HG02973 (cell line): ENCODE measurements at regions not wholly inside any gene's neighbourhood (a gene's known extent, or its start where the extent isn't known, plus 50 kb on each side); places are given as distances from the start of the nearest gene placed in this dataset.
"Not testable (repeated sequence)": the region's sequence is repeated elsewhere in the genome, so short reads cannot be mapped to it uniquely, and the experiment has no call there.

Experiments
- ATAC-seq: cut with Tn5 transposase; IDR thresholded peaks from one replicate; pipeline ENCODE4 v1.9.1; 2021; ENCODE audit warnings: moderate library complexity; ENCODE audit not compliant: unreplicated experiment

DNA sequence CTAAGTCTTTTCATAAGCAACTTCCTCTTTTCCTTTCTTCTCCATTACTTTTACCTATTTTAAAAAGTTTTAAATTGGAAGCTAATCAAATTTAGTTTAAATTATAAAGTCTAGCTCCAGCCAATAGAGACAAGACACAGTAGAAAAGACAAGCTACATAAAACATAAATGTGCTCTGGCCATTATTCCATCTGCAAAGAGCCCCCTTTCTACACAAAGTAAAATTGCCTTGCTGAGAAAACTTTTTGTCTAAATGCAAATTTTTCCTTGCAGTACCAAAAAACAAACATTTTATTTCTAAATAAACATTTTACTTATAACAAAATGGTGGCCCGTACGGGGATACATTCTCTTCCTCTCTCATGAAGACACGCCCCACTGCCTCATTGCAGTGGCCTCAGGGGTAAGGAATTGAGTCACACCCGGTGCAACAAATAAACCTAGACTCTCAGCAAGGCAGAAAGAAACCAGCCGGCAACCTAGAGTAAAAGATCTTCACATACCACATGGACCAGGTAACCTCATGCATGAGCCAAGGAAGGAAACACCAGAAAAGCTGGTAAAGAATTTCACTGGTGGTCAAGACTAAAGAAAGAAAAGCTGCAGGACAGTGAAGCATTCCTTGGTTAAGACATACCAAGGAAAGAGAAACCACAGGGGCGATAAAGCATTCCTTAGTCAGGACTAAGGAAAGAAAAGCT lies 71.6 kb upstream of the ZNF746 start:
- no peak for ATAC-seq

DNA sequence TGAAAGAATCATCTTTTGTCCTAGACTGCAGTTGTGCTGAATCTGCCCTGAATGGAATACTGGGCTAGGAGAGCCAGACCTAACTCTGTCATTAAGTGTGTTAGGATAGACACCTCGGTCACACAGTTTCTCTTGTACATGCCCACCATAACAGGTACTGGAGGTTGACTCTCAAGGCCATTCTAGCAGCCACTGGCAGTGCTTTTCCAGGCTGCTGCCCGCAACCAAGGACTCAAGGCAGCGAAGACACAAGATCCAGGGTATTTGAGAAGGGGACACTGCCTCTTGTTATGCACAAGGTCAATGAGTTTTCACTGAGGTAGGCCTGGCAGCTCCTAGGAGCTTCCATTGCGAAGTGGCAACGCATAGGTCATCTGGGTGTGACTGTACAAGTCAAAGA lies 70.6 kb upstream of the ZNF746 start:
- no peak for ATAC-seq

DNA sequence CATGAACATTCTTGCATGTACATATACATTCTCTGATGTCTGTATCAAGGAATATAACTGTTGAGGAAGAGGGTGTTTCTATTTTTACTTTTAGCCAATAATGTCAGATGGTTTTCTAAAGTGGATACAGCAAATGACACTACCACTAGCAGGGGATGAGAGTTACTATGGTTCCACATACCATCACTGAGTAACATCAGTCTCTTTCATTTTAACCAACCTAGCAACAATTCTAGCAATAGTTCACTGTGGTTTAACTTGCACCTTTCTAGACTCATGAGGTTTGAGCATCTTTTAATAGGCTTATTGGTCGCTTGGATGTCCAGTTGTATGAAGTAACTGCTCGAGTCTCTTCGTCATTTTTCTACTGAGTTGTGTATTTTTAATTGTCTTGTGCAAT lies 68.5 kb upstream of the ZNF746 start:
- no peak for ATAC-seq

DNA sequence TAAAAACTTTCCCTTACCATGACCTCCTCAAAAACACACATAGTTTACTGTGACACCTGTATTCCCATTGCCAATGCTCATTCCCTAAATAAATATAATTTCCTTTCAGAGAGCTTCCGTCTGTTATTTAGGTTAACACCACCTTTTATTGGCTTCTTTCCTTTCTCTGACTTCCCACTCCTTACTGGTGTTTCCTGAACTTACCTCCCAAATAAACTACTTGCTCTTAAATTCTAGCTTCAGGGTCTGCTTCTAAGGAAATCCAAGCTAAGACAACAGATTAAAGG lies 67.4 kb upstream of the ZNF746 start:
- no peak for ATAC-seq

DNA sequence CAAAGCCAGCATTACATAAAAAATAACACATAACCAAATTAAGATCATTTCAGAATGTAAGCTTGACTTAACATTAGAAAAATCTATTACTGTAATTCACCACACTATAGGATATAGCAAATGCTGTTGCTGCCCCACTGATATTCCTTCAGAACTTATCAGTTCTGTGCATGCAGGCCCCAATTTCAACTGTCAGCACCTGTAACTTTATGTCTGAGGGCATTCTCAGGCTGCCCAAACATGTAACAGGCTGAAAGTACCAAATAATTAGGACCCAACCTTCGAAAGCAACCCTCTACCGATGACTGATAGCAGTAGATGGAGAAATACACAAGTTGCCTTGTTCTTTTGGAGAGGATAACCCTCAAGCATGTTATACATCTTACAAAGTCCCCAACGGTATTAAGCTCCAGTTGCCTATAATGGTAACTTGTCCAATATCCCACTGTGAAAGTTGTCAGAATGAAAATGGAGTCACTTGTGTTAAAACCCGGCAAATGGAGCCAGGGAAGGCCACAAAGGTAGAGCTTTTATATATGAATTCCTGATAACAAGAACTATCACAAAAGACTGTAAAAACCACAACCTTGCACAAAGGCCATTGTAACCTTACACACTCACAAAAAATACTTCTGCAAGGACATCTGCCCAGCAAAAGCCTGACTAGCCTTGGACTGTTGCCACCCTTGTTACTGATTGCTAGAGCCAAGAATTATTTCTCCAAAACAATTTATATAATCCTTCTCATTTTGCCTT lies 66.9 kb upstream of the ZNF746 start:
- ATAC-seq: no peak

DNA sequence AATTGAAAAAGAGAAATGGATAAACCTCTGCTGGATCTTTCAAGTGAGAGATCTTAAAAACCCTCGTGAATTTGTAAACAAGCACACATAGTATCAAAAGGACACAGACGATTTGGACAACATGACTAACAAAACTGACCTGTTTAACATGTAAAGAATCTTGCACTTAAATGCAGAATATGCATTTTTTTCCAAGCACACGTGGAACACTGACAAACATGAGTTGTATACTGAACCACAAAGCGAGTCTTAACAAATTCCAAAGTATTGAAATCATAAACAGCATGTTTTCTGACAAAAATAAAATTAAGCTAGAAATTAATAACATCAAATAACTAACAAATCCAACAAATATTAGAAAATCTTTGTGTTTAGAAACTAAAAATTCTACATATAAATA lies 65.0 kb upstream of the ZNF746 start:
- no peak for ATAC-seq

DNA sequence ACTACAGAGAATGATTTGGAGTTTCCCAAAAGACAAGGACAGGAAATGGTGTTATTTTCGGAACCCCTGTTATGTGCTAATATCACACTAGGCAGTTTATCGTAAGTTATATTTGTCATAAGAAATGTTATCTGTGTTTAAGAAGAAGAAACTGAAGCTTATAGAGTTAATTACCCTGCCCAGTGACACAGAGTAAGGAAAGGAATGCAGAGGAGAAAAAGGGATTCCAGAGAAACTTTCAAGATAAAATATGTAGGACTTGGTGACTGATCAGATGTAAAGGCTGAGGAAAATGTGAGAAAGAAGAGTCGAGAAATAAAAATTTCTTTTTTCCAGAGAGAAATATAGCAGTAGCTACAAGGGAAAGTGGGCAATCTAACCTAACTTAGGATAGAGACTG lies 63.5 kb upstream of the ZNF746 start:
- no peak for ATAC-seq

DNA sequence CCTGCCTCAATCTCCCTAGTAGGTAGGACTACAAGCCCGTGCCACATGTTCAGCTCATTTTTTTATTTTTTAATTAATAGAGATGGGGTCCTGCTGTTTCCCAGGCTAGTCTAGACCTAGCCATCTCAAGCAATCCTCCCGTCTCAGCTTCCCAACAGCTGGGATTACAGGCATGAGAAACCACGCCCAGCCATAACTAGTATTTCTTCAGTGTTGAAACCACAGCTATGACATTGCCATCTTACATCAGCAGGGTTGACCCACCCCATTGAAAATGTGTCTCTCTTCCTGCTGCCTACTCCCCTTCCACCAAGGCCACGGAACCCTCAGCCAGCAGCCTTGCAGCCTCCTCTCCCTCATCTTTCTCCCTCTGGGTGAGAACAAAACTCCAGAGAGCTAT lies 62.1 kb upstream of the ZNF746 start:
- ATAC-seq: no peak

DNA sequence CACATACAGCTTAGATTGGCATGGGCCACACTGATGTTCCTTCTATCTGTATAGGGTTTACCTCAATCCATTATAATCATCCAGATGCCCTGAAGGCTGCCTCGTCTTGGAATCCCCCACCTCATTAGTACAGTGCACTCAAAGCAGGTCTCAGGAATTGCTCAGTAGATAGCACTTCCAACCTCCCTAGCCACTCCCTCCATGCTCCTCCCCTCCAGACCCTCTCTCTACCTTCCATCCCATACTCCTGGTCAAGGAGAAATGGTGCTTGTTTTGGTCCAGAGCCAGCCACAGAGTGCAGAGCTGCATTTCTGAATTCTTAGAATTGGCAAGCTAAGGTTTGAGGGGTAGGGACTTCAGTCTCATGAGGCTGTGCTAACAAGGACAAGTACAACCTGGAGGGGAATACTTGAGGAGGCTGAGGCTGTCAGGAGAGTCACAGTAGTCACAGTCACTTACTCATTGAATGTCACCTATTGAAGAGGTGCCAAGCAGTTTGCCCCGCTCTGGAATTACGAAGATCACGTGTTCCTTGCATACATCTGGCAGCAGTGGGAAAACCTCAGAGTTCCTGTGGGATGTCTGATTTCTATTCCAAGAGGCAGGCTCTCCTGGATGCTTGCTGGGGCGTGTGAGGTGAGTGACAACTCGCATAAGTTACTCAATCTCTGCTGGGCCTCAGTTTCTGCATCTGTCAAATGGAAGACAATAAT lies 60.7 kb upstream of the ZNF746 start:
- ATAC-seq: no peak

DNA sequence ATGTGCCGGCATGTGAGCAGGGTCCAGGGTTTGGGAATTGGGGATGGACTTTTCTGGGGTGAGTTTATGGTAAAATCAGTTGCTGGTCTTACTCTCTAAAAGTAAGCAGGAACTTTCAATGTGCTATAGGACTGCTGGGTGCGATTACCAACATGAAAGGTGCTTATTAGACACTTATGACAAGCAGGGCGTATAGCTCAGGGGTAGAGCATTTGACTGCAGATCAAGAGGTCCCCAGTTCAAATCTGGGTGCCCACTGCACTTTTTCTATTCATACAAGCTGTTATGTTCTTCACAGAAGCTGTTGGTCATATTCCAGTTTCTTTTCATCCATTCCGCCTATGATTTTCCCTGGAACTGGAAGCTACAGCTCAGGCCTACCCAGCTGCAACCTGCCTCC lies 58.9 kb upstream of the ZNF746 start:
- not testable (repeated sequence) for ATAC-seq

DNA sequence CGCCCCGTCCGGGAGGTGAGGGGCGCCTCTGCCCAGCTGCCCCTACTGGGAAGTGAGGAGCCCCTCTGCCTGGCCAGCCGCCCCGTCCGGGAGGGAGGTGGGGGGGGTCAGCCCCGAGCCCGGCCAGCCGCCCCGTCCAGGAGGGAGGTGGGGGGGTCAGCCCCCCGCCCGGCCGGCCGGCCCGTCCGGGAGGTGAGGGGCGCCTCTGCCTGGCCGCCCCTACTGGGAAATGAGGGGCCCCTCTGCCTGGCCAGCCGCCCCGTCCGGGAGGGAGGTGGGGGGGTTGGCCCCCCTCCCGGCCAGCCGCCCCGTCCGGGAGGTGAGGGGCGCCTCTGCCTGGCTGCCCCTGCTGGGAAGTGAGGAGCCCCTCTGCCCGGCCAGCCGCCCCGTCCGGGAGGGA lies 57.2 kb upstream of the ZNF746 start:
- not testable (repeated sequence) for ATAC-seq

DNA sequence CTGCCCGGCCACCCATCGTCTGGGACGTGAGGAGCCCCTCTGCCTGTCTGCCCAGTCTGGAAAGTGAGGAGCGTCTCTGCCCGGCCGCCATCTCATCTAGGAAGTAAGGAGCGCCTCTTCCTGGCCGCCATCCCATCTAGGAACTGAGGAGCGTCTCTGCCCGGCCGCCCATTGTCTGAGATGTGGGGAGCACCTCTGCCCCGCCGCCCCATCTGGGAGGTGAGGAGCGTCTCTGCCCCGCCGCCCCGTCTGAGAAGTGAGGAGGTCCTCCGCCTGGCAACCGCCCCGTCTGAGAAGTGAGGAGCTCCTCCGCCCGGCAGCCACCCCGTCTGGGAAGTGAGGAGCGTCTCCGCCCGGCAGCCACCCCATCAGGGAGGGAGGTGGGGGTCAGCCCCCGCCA lies 56.4 kb upstream of the ZNF746 start:
- not testable (repeated sequence) for ATAC-seq

DNA sequence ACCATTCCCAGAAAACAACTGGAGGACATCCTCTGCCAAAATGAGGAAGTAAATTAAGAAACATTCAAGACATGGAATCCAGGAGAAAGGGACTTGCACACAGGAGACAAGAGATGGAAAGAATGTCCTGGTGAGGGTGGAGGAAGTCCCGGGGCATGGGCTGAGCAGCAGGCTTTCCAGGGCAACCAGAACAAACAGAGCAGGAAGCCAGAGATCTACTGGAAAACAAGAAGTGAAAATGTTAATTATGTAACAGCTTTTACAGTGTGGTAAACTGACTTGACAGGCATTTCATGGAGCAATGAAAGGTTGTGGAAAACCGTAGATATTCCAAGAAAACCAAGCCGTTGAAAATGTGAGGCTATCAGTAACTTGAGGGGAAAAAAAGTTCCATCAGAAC lies 55.2 kb upstream of the ZNF746 start:
- no peak for ATAC-seq
